ENCODE measurements at regions not wholly inside any gene's neighbourhood (a gene's known extent, or its start where the extent isn't known, plus 50 kb on each side); places are given as distances from the start of the nearest gene placed in this dataset.

GRCh38 chr4:181845617-181846016, 397.6 kb upstream of the TENM3 start:
- TF ChIP-seq, protein P1, sequence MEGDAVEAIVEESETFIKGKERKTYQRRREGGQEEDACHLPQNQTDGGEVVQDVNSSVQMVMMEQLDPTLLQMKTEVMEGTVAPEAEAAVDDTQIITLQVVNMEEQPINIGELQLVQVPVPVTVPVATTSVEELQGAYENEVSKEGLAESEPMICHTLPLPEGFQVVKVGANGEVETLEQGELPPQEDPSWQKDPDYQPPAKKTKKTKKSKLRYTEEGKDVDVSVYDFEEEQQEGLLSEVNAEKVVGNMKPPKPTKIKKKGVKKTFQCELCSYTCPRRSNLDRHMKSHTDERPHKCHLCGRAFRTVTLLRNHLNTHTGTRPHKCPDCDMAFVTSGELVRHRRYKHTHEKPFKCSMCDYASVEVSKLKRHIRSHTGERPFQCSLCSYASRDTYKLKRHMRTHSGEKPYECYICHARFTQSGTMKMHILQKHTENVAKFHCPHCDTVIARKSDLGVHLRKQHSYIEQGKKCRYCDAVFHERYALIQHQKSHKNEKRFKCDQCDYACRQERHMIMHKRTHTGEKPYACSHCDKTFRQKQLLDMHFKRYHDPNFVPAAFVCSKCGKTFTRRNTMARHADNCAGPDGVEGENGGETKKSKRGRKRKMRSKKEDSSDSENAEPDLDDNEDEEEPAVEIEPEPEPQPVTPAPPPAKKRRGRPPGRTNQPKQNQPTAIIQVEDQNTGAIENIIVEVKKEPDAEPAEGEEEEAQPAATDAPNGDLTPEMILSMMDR (IDR thresholded peaks at IDR 0.05; ENCODE audit: unreplicated experiment) = no peak
- no peak overlapping the region for H3K27ac Mint-ChIP-seq (ENCODE audit: unreplicated experiment)
- no peaks in the 10 kb centered on the region for H3K9me3 Mint-ChIP-seq (ENCODE audit: unreplicated experiment)
- H3K4me1 Mint-ChIP-seq (ENCODE audit: unreplicated experiment) = peaks cover under 1% of the 10 kb centered on the region
- no peaks in the 10 kb centered on the region for H3K36me3 Mint-ChIP-seq (ENCODE audit: low read depth, unreplicated experiment)
- H3K4me3 Mint-ChIP-seq (ENCODE audit: unreplicated experiment) = no peak overlapping the region
- H3K27me3 Mint-ChIP-seq (ENCODE audit: unreplicated experiment) = peaks cover 2% of the 10 kb centered on the region
- DNase-seq (ENCODE audit: low spot score) = no peak

DNA sequence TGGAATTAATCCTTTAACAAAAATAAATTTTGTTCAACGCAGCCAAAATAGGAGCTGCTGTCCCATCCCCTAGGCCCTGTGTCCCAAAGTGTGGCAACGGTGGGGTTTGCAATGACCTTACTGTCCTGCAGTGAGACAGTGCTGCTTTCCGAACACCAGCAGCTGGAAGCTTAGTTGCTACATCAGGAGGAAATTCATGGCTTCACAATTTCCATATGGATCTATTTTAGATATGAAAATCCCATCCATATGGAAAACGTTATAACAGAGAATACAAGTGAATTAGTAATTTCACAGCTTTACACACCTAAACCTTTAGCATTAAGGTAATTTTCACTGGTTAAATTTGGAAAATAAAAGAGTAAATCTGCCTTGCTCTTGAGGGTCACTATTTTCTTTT, 396.3 kb upstream of the TENM3 start:
- DNase-seq (ENCODE audit: low spot score) = no peak
- Mint-ChIP-seq H3K4me3 (ENCODE audit: unreplicated experiment) (no peak overlapping the region), H3K36me3 (ENCODE audit: low read depth, unreplicated experiment) (no peaks in the 10 kb centered on the region), H3K9me3 (ENCODE audit: unreplicated experiment) (no peaks in the 10 kb centered on the region), H3K4me1 (ENCODE audit: unreplicated experiment) (peaks cover 9% of the 10 kb centered on the region), H3K27me3 (ENCODE audit: unreplicated experiment) (peaks cover 2% of the 10 kb centered on the region), H3K27ac (ENCODE audit: unreplicated experiment) (no peak overlapping the region)
- TF ChIP-seq, protein P1 (IDR thresholded peaks at IDR 0.05; ENCODE audit: unreplicated experiment) = no peak

DNA sequence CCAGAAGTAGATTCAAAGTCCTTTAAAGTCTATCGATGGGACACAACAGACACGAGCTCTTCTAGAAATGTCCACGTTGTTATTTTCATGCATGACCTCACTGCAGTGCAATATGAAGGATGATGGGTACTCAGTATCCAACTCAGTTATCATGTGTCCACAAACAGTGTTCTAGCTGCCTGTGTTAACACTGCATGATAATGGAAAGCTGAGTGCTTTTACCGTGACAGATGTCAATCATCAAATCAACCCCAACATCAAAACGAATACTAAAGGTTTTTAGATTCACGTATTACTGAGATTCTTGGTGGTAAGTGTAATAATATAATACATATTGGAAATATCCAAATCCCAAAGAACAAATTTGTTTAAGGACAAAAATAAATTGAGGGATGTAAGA, 394.8 kb upstream of the TENM3 start:
- DNase-seq (ENCODE audit: low spot score) = no peak
- peaks cover 2% of the 10 kb centered on the region for H3K27me3 Mint-ChIP-seq (ENCODE audit: unreplicated experiment)
- no peaks in the 10 kb centered on the region for H3K9me3 Mint-ChIP-seq (ENCODE audit: unreplicated experiment)
- no peaks in the 10 kb centered on the region for H3K36me3 Mint-ChIP-seq (ENCODE audit: low read depth, unreplicated experiment)
- H3K27ac Mint-ChIP-seq (ENCODE audit: unreplicated experiment) = no peak overlapping the region
- no peak overlapping the region for H3K4me3 Mint-ChIP-seq (ENCODE audit: unreplicated experiment)
- H3K4me1 Mint-ChIP-seq (ENCODE audit: unreplicated experiment) = peaks cover 9% of the 10 kb centered on the region
- TF ChIP-seq, protein P1 (IDR thresholded peaks at IDR 0.05; ENCODE audit: unreplicated experiment) = no peak

DNA sequence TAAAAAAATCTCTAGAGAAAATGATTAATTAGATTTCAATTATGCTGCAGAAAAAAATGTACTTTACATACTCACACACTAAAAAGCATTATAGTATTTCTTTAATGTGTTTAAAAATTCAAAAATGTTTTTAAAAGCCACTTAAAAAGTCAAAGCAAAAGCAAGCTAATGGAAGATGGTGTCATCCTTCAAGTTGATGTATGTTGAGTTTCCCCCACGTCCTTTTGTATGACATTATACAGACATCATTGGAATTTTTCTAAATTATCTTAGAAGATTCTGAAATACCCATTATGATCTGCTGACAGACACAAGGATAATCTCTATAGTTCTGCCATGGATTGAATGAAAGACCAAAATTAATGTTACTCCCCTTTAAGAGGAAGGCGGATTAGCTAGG, 393.7 kb upstream of the TENM3 start:
- Mint-ChIP-seq H3K4me1 (ENCODE audit: unreplicated experiment) (peaks cover 9% of the 10 kb centered on the region), H3K27ac (ENCODE audit: unreplicated experiment) (no peak overlapping the region), H3K9me3 (ENCODE audit: unreplicated experiment) (no peaks in the 10 kb centered on the region), H3K36me3 (ENCODE audit: low read depth, unreplicated experiment) (no peaks in the 10 kb centered on the region), H3K27me3 (ENCODE audit: unreplicated experiment) (peaks cover 2% of the 10 kb centered on the region), H3K4me3 (ENCODE audit: unreplicated experiment) (no peak overlapping the region)
- TF ChIP-seq, protein P1 (IDR thresholded peaks at IDR 0.05; ENCODE audit: unreplicated experiment) = no peak
- DNase-seq (ENCODE audit: low spot score) = no peak

DNA sequence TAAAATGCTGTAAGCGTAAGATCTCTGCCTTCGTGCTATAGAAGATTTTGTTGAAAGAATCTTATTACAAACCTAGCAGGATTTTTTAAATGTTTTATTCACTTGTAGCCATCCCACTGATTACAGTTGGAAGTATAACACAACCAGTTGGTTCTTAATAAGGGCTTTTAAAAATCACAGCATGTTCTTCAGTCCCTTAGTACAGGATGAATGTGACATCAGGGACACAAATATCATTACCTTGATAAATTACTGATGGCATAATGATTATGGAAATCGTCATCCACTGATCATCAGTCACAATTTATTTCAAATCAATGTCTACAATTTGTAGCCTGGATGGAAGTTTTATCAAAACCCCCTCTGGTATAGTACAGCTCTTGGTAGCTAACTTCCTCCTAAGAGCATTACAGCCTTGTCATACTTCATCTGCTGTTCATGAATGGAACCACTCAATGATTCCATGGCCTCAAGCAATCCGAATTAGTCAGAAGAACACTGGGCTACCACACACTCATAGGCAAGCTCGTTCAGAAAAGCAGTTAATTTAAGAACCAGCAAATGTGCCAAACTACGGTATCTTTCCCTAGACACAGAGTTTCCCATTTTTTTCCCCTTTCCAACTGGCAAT, 389.2 kb upstream of the TENM3 start:
- TF ChIP-seq, protein P1 (IDR thresholded peaks at IDR 0.05; ENCODE audit: unreplicated experiment) = no peak
- no peak overlapping the region for H3K4me3 Mint-ChIP-seq (ENCODE audit: unreplicated experiment)
- H3K27ac Mint-ChIP-seq (ENCODE audit: unreplicated experiment) = no peak overlapping the region
- no peak for DNase-seq (ENCODE audit: low spot score)
- no peaks in the 10 kb centered on the region for H3K36me3 Mint-ChIP-seq (ENCODE audit: low read depth, unreplicated experiment)
- no peaks in the 10 kb centered on the region for H3K9me3 Mint-ChIP-seq (ENCODE audit: unreplicated experiment)
- H3K27me3 Mint-ChIP-seq (ENCODE audit: unreplicated experiment) = peaks cover 2% of the 10 kb centered on the region
- peaks cover 11% of the 10 kb centered on the region for H3K4me1 Mint-ChIP-seq (ENCODE audit: unreplicated experiment)

Data from endothelial cell (in vitro differentiated cells).